Fibroblast of mammary gland (primary cell): ENCODE measurements at regions not wholly inside any gene's neighbourhood (a gene's known extent, or its start where the extent isn't known, plus 50 kb on each side); places are given as distances from the start of the nearest gene placed in this dataset.

ENCODE experiments used
- DNase-seq: peaks from one replicate; pipeline ENCODE4 v3.0.0-alpha.2; 2010; ENCODE audit warnings: low read depth
- H3K4me3 ChIP-seq: 2 replicates; pipeline ENCODE4 v1.5.1; 2011; ENCODE audit warnings: low read depth, mild to moderate bottlenecking, low read length, moderate library complexity; ENCODE audit not compliant: control insufficient read depth
- TF ChIP-seq, protein P1 (sequence below): conservative IDR thresholded peaks from 2 replicates; pipeline ENCODE4 v1.5.1; 2011; ENCODE audit warnings: low read depth, low read length, inconsistent platforms; ENCODE audit not compliant: control insufficient read depth, insufficient read depth

DNA sequence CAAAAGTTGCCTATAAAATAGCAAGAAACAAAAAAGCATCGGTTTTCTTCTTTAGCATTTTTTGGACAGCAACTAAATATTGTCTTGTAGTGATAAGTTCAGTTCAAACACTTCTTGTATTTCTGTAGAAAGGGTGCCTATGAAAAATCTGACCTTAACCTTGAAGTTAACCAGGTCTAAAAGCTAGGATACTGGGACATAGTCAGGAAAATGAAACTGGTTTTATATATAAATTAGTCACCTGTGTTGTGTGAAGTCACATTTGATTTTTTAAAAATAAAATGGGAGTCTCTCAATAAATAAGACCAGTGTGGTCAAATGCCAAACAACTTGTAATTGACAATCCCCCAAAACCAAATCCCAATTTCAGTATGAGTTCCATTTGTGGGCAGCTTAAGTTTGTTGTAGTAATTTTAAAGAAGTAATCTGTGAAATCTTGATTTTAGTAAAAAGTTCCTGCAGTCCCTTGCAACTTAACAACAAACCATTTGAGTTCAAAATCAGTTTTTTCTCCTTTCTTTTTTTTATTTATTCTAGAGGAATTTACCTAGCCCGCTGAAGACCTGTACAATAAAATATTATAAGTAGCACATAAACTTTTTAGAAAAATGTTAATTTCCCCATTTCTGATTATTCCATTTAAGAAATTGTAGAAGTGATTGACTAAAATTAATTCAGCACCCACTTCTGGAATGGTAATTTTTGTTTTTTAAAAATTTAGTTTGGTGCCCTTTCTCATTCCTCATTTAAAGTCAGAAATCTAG is 84.5 kb upstream of the PPARA start:
- TF ChIP-seq, protein P1, sequence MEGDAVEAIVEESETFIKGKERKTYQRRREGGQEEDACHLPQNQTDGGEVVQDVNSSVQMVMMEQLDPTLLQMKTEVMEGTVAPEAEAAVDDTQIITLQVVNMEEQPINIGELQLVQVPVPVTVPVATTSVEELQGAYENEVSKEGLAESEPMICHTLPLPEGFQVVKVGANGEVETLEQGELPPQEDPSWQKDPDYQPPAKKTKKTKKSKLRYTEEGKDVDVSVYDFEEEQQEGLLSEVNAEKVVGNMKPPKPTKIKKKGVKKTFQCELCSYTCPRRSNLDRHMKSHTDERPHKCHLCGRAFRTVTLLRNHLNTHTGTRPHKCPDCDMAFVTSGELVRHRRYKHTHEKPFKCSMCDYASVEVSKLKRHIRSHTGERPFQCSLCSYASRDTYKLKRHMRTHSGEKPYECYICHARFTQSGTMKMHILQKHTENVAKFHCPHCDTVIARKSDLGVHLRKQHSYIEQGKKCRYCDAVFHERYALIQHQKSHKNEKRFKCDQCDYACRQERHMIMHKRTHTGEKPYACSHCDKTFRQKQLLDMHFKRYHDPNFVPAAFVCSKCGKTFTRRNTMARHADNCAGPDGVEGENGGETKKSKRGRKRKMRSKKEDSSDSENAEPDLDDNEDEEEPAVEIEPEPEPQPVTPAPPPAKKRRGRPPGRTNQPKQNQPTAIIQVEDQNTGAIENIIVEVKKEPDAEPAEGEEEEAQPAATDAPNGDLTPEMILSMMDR = no peak
- H3K4me3 ChIP-seq = peak overlapping the region; percentile 45
- peak; percentile 58 for DNase-seq

DNA sequence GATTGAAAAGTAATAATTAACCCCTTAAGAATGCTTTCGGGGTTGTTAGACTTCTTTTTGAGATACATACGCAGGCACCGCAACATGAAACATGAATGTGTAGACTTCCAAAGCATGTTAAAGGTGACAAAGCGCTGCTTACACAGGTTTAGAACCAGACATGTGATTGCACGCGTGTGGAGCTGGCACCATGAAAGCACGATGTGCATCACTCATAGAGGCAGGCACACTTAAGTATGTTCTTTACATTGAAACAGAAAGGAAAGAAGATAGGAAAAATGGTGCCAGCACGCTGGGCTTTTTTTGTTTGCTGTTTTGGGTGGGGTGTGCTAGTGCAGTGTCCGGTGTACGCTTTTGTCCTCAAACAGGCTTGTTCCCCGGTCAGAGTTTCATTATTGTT is 83.6 kb upstream of the PPARA start:
- H3K4me3 ChIP-seq = peak overlapping the region; percentile 45
- DNase-seq = peak; percentile 87
- TF ChIP-seq, protein P1 = no peak

DNA sequence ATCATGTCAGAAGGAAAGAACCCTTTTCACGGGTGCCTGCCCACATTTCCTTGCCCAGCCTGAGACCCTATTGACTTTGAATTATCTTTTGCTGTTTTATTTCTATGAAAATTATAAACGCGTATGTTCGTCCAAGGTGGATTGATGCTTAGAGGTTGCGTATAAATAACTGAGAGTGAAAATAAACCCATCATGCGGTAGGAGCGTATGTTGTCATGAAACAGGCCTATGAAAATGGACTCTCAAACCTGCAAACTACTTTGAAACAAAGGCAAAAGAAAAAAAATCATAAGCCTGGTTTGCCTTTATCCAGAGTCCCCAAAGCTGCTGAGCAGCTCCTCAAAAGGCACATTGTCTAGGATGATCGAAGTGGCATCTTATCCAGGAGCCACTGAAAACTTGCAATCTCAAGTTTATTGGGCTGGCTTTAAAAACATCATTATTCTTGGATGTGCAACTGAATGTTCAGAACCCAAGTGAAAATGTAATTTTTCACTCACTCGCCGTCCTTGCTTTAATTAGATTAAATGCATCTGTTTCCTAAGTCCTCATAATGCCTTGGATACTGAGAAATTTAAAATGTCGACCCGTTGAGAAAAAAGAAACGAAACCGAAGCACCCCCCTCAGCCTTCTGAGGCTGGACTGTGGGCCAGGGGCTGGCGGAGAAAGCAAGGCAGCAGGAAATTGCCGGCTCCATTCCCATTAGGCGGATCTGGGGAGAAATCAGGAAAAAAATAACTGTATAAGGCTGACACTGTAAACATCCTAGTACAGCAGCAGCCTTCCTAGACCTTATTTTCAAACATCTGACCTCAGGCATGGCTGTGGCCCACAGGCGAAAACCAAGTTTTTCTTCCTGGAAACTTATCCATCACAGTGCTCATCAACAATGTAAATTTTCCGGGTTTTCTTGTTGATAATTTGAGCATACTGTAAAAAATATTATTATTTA is 82.9 kb upstream of the PPARA start:
- peak overlapping the region; percentile 45 for H3K4me3 ChIP-seq
- DNase-seq = peak; percentile 65
- TF ChIP-seq, protein P1 = no peak

DNA sequence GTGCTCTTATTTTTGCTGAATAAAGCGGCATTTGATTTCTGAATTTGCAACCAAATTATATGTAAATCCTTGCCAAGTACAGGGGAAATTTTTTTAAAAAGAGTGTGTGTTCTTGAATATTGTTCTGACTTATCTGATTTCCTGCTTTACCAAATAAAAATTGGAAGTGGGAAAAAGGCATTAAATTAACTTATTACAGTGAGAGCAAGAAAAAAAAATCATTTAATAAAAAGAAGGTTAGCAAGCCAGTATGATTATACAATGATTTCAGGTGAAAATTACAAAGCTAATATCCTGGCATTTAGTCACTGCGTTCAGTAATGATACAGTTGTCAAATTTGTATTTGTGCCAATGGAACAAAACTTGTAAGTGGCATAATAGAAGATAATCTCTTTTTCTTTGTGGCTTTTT is 82.1 kb upstream of the PPARA start:
- TF ChIP-seq, protein P1 = no peak
- H3K4me3 ChIP-seq = peak overlapping the region; percentile 45
- DNase-seq = peak; percentile 59

GRCh38 chr22:46068593-46069491 is 81.5 kb upstream of the PPARA start:
- TF ChIP-seq, protein P1 = no peak
- H3K4me3 ChIP-seq = peak overlapping the region; percentile 70
- DNase-seq = peak; percentile 86

DNA sequence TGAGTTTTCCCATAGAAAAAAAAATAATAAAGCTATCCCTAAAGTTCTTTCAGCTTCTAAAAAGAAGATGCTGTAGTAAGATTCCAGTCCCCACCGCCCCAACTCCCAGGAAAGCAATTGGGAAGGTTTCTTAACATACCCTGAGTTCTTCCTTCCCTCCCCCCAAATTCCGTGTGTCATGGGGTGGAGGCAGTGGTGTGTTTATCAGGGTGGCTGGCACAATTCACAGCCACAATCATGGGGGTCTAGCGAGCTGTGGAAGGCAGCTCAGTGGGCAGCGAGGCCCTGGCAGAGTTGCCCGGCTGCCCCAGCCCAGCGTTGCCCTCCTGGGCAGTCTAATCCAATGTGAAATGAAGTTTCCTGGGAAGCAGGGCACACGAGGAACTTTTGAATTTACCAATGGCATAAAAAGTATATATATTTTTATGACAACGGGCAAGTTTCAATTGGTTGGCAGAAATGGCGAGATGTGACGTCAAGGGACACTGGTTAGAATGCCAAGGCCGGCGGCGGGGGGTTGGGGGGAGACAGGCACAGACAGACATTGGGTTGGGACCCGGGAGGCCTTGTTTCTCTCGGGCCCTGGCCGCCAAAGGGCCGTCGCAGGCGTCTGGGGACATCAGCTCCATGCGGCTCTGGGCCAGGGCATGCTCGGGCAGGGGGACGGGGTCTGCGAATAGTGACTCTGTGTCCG is 80.7 kb upstream of the PPARA start:
- TF ChIP-seq, protein P1 = no peak
- H3K4me3 ChIP-seq = peak overlapping the region; percentile 70
- DNase-seq = peak; percentile 95
